ENCODE measurements at regions not wholly inside any gene's neighbourhood (a gene's known extent, or its start where the extent isn't known, plus 50 kb on each side); places are given as distances from the start of the nearest gene placed in this dataset.

- DNase-seq = no peak
Observed at GRCh38 chr13:67296511-67296910, 66.4 kb upstream of the PCDH9 start.

GRCh38 chr13:67292886-67293285 lies 62.8 kb upstream of the PCDH9 start:
- no peak for DNase-seq

GRCh38 chr13:67285611-67286010 lies 55.5 kb upstream of the PCDH9 start:
- DNase-seq = no peak

DNA sequence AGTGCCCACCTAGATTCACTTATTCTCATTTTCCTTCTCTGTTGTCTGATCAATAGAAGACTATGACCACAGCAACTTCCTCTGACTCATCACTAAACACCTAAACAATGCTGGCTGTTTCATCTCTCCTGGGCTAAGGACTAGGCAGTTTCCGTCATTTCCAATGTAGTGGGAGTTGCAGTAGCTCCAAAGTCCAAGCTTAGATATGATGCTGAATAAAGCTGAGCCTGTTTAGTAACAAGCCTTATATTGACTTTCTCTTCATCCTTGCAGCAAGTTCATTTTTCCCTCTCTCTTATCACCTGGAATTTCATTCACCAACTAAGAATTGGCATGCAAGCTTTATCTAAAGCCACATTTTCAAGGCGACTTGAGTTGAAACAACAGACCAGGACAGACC lies 53.5 kb upstream of the PCDH9 start:
- DNase-seq = no peak

DNA sequence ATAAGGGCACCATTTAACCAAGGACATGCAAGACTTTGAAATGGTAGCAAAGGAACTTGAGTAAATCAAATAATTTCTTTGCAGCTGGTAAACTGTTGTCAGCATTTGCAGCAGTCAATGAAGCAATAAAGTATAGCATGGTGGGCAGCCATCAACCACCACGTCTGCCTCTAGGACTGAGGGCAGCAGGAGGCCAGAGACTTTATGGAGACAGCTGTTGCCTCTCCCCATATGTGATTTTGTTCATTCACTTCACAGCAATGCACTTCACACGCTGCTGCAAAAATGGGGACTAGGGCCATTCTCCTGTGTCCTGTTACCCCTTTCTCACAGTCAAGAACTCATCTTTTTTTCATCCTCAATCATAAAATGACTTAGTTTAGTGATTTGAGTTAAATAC lies 51.3 kb upstream of the PCDH9 start:
- DNase-seq = no peak

All from DMS79 (cell line).